Activated naive CD8-positive, alpha-beta T cell (primary cell): ENCODE measurements at regions not wholly inside any gene's neighbourhood (a gene's known extent, or its start where the extent isn't known, plus 50 kb on each side); places are given as distances from the start of the nearest gene placed in this dataset.

ENCODE experiments used
- H3K27ac Mint-ChIP-seq: one replicate; pipeline ENCODE4 v1.8.0; 2021; ENCODE audit warnings: mixed read lengths
- H3K27me3 Mint-ChIP-seq: one replicate; pipeline ENCODE4 v1.8.0; 2021; ENCODE audit warnings: mixed read lengths
- H3K36me3 Mint-ChIP-seq: one replicate; pipeline ENCODE4 v1.8.0; 2021; ENCODE audit warnings: mixed read lengths
- H3K4me1 Mint-ChIP-seq: one replicate; pipeline ENCODE4 v1.8.0; 2021; ENCODE audit warnings: low read depth, mixed read lengths
- H3K4me3 Mint-ChIP-seq: one replicate; pipeline ENCODE4 v1.8.0; 2021; ENCODE audit warnings: mild to moderate bottlenecking, mixed read lengths
- H3K9me3 Mint-ChIP-seq: one replicate; pipeline ENCODE4 v1.8.0; 2021; ENCODE audit warnings: low read depth, mixed read lengths

GRCh38 chr9:17052626-17053025, 82.2 kb upstream of the CNTLN start:
- no peak overlapping the region for H3K4me3 Mint-ChIP-seq
- no peaks in the 10 kb centered on the region for H3K27me3 Mint-ChIP-seq
- H3K9me3 Mint-ChIP-seq: no peaks in the 10 kb centered on the region
- no peak overlapping the region for H3K27ac Mint-ChIP-seq
- H3K4me1 Mint-ChIP-seq: no peaks in the 10 kb centered on the region
- no peaks in the 10 kb centered on the region for H3K36me3 Mint-ChIP-seq

GRCh38 chr9:17045381-17045940, 89.4 kb upstream of the CNTLN start:
- Mint-ChIP-seq H3K4me3 (no peak overlapping the region), H3K27ac (no peak overlapping the region), H3K4me1 (no peaks in the 10 kb centered on the region), H3K36me3 (no peaks in the 10 kb centered on the region), H3K27me3 (peaks cover 2% of the 10 kb centered on the region), H3K9me3 (no peaks in the 10 kb centered on the region)

- H3K4me3 Mint-ChIP-seq: no peak overlapping the region
- H3K9me3 Mint-ChIP-seq: peaks cover 5% of the 10 kb centered on the region
- H3K27ac Mint-ChIP-seq: no peak overlapping the region
- H3K27me3 Mint-ChIP-seq: no peaks in the 10 kb centered on the region
- H3K4me1 Mint-ChIP-seq: no peaks in the 10 kb centered on the region
- H3K36me3 Mint-ChIP-seq: no peaks in the 10 kb centered on the region
Measured at GRCh38 chr9:17031546-17031945, 103.3 kb upstream of the CNTLN start.

- Mint-ChIP-seq H3K27ac (no peak overlapping the region), H3K27me3 (no peaks in the 10 kb centered on the region), H3K36me3 (no peaks in the 10 kb centered on the region), H3K4me1 (no peaks in the 10 kb centered on the region), H3K9me3 (no peaks in the 10 kb centered on the region), H3K4me3 (no peak overlapping the region)
Measured at GRCh38 chr9:17025281-17025680, 109.6 kb upstream of the CNTLN start.

GRCh38 chr9:17024129-17024528, 110.7 kb upstream of the CNTLN start:
- no peaks in the 10 kb centered on the region for H3K4me1 Mint-ChIP-seq
- no peak overlapping the region for H3K27ac Mint-ChIP-seq
- H3K27me3 Mint-ChIP-seq: no peaks in the 10 kb centered on the region
- no peaks in the 10 kb centered on the region for H3K36me3 Mint-ChIP-seq
- no peak overlapping the region for H3K4me3 Mint-ChIP-seq
- H3K9me3 Mint-ChIP-seq: no peaks in the 10 kb centered on the region

- Mint-ChIP-seq H3K4me1 (no peaks in the 10 kb centered on the region), H3K27me3 (no peaks in the 10 kb centered on the region), H3K27ac (no peak overlapping the region), H3K4me3 (no peak overlapping the region), H3K9me3 (peaks cover 6% of the 10 kb centered on the region), H3K36me3 (no peaks in the 10 kb centered on the region)
Measured at GRCh38 chr9:17021387-17021970, 113.4 kb upstream of the CNTLN start.

GRCh38 chr9:17019398-17019797, 115.4 kb upstream of the CNTLN start:
- Mint-ChIP-seq H3K27ac (no peak overlapping the region), H3K4me3 (no peak overlapping the region), H3K4me1 (no peaks in the 10 kb centered on the region), H3K9me3 (peaks cover 6% of the 10 kb centered on the region), H3K27me3 (peaks cover 2% of the 10 kb centered on the region), H3K36me3 (no peaks in the 10 kb centered on the region)

- no peaks in the 10 kb centered on the region for H3K36me3 Mint-ChIP-seq
- peak overlapping the region; percentile 61 for H3K27ac Mint-ChIP-seq
- H3K4me1 Mint-ChIP-seq: no peaks in the 10 kb centered on the region
- H3K9me3 Mint-ChIP-seq: peaks cover 6% of the 10 kb centered on the region
- H3K27me3 Mint-ChIP-seq: peaks cover 2% of the 10 kb centered on the region
- H3K4me3 Mint-ChIP-seq: no peak overlapping the region
Measured at GRCh38 chr9:17018540-17019196, 116.2 kb upstream of the CNTLN start.

GRCh38 chr9:17017931-17018491, 116.8 kb upstream of the CNTLN start:
- Mint-ChIP-seq H3K27me3 (peaks cover 2% of the 10 kb centered on the region), H3K36me3 (no peaks in the 10 kb centered on the region), H3K4me3 (no peak overlapping the region), H3K27ac (no peak overlapping the region), H3K4me1 (no peaks in the 10 kb centered on the region), H3K9me3 (peaks cover 6% of the 10 kb centered on the region)

GRCh38 chr9:17013891-17014290, 120.9 kb upstream of the CNTLN start:
- H3K36me3 Mint-ChIP-seq: no peaks in the 10 kb centered on the region

GRCh38 chr9:17013010-17013409, 121.8 kb upstream of the CNTLN start:
- no peaks in the 10 kb centered on the region for H3K9me3 Mint-ChIP-seq
- H3K27me3 Mint-ChIP-seq: peaks cover 2% of the 10 kb centered on the region
- H3K36me3 Mint-ChIP-seq: no peaks in the 10 kb centered on the region
- no peaks in the 10 kb centered on the region for H3K4me1 Mint-ChIP-seq
- no peak overlapping the region for H3K27ac Mint-ChIP-seq
- no peak overlapping the region for H3K4me3 Mint-ChIP-seq

More at GRCh38 chr9:17013891-17014290, 120.9 kb upstream of the CNTLN start:
- Mint-ChIP-seq H3K27me3 (peaks cover 2% of the 10 kb centered on the region), H3K4me1 (no peaks in the 10 kb centered on the region), H3K27ac (no peak overlapping the region), H3K9me3 (peaks cover 5% of the 10 kb centered on the region), H3K4me3 (no peak overlapping the region)

- H3K27me3 Mint-ChIP-seq: peaks cover 2% of the 10 kb centered on the region
- peaks cover 2% of the 10 kb centered on the region for H3K9me3 Mint-ChIP-seq
- H3K27ac Mint-ChIP-seq: no peak overlapping the region
- no peak overlapping the region for H3K4me3 Mint-ChIP-seq
- H3K36me3 Mint-ChIP-seq: no peaks in the 10 kb centered on the region
- no peaks in the 10 kb centered on the region for H3K4me1 Mint-ChIP-seq
Measured at GRCh38 chr9:17011880-17012279, 123.0 kb upstream of the CNTLN start.

GRCh38 chr9:17009071-17009470, 125.8 kb upstream of the CNTLN start:
- no peaks in the 10 kb centered on the region for H3K36me3 Mint-ChIP-seq
- H3K9me3 Mint-ChIP-seq: peaks cover 5% of the 10 kb centered on the region
- H3K4me1 Mint-ChIP-seq: no peaks in the 10 kb centered on the region
- no peak overlapping the region for H3K4me3 Mint-ChIP-seq
- H3K27me3 Mint-ChIP-seq: no peaks in the 10 kb centered on the region
- H3K27ac Mint-ChIP-seq: no peak overlapping the region

GRCh38 chr9:17005056-17005823, 129.6 kb upstream of the CNTLN start:
- Mint-ChIP-seq H3K27ac (no peak overlapping the region), H3K36me3 (no peaks in the 10 kb centered on the region), H3K27me3 (no peaks in the 10 kb centered on the region), H3K4me3 (no peak overlapping the region), H3K4me1 (no peaks in the 10 kb centered on the region), H3K9me3 (peaks cover 5% of the 10 kb centered on the region)

GRCh38 chr9:17004500-17004899, 130.3 kb upstream of the CNTLN start:
- no peaks in the 10 kb centered on the region for H3K36me3 Mint-ChIP-seq

More at GRCh38 chr9:17004500-17004899, 130.3 kb upstream of the CNTLN start:
- no peaks in the 10 kb centered on the region for H3K4me1 Mint-ChIP-seq
- no peak overlapping the region for H3K27ac Mint-ChIP-seq
- H3K4me3 Mint-ChIP-seq: no peak overlapping the region
- no peaks in the 10 kb centered on the region for H3K27me3 Mint-ChIP-seq
- peaks cover 8% of the 10 kb centered on the region for H3K9me3 Mint-ChIP-seq
